GM10248 (cell line): ENCODE measurements at regions not wholly inside any gene's neighbourhood (a gene's known extent, or its start where the extent isn't known, plus 50 kb on each side); places are given as distances from the start of the nearest gene placed in this dataset.

Experiments
- CTCF ChIA-PET: fragments of 300-600 bp; sonication (Branson Sonifier 250); formaldehyde crosslinking; extraction: SDS; loops from one replicate; lab custom pipeline; 2021; ENCODE audit warnings: antibody characterized with exemption; lab: Yijun Ruan, JAX
- POLR2A ChIA-PET: fragments of 350-650 bp; sonication (Branson Sonifier 250); formaldehyde crosslinking; extraction: SDS; loops from one replicate; lab custom pipeline; 2020; ENCODE audit warnings: antibody characterized with exemption; lab: Yijun Ruan, JAX
- DNase-seq: peaks from one replicate; pipeline ENCODE4 v3.0.0; 2012; ENCODE audit errors: extremely low spot score
- TF ChIP-seq, protein P1 (sequence below): IDR thresholded peaks from 2 replicates; pipeline ENCODE4 v1.5.1; 2012; ENCODE audit warnings: mild to moderate bottlenecking, low read depth; ENCODE audit errors: extremely low read depth, missing control alignments, control extremely low read depth

DNA sequence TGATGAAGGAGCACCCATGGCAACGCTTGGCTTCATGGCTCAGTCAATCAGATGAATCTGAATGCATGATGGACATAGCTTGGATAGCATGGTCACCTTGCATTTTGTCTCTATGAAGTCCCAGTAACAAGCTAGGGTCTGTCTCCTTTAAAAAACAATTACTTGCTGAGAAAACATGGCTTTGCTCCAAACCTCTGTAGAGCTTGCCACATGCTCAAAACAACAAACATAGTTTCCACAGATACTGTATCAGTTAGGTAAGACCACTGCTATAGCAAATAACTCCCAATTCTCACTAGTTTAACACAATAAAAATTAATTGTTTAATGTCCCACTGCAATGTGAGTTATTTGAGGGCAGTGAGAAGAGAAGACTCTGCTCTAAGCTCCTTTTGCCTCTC, 401.0 kb downstream of the IRS1 start:
- CTCF ChIA-PET = interaction anchor here (0.9 to 1.2 kb wide), 2 partner anchors 15 to 37 kb away, joined by 3 read pairs; no protein-coding TSS in a partner anchor
- no peak for DNase-seq
- POLR2A ChIA-PET = no interaction called here
- TF ChIP-seq, protein P1, sequence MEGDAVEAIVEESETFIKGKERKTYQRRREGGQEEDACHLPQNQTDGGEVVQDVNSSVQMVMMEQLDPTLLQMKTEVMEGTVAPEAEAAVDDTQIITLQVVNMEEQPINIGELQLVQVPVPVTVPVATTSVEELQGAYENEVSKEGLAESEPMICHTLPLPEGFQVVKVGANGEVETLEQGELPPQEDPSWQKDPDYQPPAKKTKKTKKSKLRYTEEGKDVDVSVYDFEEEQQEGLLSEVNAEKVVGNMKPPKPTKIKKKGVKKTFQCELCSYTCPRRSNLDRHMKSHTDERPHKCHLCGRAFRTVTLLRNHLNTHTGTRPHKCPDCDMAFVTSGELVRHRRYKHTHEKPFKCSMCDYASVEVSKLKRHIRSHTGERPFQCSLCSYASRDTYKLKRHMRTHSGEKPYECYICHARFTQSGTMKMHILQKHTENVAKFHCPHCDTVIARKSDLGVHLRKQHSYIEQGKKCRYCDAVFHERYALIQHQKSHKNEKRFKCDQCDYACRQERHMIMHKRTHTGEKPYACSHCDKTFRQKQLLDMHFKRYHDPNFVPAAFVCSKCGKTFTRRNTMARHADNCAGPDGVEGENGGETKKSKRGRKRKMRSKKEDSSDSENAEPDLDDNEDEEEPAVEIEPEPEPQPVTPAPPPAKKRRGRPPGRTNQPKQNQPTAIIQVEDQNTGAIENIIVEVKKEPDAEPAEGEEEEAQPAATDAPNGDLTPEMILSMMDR = no peak

DNA sequence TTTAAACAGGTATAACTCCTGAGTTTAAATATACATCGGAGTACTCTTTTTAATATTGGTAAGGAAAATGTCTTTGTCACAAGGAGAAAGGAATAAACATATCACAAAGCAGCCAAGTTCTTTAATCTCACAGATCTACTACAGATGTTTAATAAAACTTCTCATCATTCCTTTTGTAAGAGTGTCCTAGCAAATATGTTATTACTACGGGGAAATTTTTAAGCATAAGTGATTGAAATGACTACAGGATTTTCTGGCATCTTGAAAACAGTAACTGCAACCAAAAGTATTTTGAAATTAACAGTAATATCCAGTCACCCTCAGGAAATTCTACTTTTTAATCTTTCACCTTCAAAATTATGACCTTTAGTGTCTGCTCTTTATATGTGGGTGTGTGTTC, 403.1 kb downstream of the IRS1 start:
- TF ChIP-seq, protein P1 = no peak
- DNase-seq = no peak
- ChIA-PET CTCF (interaction anchor here (1.2 kb wide), 1 partner anchor 21 kb away, joined by 3 read pairs; no protein-coding TSS in a partner anchor), POLR2A (no interaction called here)

DNA sequence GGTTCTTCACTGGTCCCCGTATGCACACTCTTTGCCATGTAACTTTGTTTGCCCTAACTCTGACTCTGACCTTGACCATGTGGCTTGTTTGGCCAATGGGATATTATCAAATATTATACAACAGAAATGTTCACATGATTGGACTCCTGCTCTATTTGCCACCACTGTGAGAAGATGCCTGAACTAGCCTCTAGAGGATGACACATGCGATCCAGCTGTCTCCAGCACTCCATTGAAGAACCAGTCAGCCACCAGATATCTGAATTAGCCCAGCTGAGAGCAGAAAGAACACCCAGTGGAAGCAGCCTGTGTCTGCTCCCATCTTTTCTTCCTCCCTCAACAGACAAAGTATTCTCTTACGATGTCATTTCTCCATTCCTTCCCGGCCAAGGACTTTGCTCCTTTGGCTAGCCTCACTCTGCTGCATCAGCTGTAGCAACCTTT, 412.1 kb downstream of the IRS1 start:
- DNase-seq = no peak
- ChIA-PET CTCF (no interaction called here), POLR2A (no interaction called here)
- TF ChIP-seq, protein P1 = no peak

DNA sequence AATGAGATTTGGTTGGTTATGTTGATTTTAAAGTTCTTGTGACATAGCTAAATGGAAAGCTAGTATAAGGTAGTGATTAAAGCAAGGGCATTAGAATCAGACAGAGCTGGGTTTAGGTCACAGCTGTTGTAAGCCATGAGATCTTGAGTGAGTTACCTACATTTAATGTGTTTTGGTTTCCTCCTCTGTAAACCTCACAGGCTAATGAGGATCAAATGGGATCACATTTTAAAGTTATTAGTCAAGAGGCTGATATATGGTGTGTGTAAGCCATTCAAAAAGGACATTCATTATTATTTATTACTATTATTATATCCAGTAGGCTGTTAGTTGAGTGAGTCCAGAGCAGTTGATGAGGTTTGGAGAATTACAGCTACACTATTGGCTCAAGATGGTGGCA, 416.2 kb downstream of the IRS1 start:
- POLR2A ChIA-PET = no interaction called here
- TF ChIP-seq, protein P1 = no peak
- no peak for DNase-seq
- CTCF ChIA-PET = no interaction called here

DNA sequence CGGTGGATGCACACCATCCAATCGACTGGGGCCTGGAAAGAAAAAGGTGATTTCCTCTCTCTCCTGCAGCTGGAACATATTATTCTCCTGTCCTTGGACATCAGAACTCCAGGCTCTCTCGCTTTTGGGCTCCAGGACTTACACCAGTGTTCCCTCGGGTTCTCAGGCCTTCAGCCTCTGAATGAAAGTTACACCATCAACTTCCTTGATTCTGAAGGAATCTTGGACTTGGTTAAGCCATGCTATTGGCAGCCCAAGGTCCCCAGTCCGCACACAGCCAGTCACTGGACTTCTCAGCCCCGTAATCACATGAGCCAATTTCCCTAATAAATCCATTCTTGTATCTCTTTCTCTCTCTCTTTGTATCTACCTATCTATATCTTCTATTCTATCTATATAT, 418.9 kb downstream of the IRS1 start:
- TF ChIP-seq, protein P1 = no peak
- CTCF ChIA-PET = no interaction called here
- no peak for DNase-seq
- POLR2A ChIA-PET = no interaction called here

DNA sequence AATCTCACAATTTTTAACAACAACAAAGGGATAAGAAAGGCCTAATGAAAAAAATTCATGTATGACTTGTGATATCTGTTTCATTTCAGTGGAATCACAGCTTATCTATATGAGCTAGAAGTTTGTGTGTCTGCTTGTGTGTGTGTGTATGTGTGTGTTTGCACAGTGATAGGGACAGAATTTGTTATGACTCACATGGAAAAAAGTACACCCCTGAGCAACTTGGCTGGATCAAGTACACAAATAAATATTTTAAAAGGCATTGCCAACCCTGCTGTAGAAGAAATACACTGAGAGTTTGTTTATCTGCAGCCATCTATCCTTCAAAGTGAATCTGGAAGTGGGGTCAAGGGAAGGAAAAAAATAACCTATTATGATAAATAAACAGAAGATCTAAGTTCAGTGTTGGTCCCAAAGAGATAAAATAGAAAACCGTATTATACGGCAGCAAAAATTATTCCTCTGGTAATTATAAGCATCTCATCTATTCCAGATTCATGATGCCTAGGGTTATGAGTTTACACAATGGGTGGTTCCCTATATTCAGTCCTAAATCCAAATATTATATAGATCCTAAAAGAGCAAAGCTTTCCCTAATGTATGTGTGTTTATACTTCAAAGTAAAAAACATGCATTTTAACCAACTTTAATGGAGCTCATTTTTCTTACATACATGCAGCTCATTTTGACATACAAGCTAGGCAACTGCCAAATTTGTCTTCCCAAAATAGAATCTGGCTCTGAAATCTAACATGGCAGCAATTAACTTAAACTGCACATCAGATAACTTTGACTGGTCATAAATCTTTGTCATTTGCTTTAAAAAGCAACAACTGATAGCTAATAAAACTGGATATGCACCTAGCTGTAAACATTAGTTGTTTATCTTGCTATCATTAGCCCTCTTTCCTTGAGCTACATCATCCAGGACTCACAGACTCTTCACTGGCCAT, 420.6 kb downstream of the IRS1 start:
- ChIA-PET POLR2A (no interaction called here), CTCF (interaction anchor here (0.7 to 1.7 kb wide), 2 partner anchors 9 to 28 kb away, joined by 3 to 5 read pairs; no protein-coding TSS in a partner anchor)
- no peak for DNase-seq
- TF ChIP-seq, protein P1 = no peak
